GM13977 (cell line): ENCODE measurements at regions not wholly inside any gene's neighbourhood (a gene's known extent, or its start where the extent isn't known, plus 50 kb on each side); places are given as distances from the start of the nearest gene placed in this dataset.
"Not testable (repeated sequence)": the region's sequence is repeated elsewhere in the genome, so short reads cannot be mapped to it uniquely, and the experiment has no call there.

Experiments
- DNase-seq: peaks from one replicate; pipeline ENCODE4 v3.0.0; 2012; ENCODE audit warnings: low spot score
- CTCF ChIP-seq: IDR thresholded peaks from 2 replicates; pipeline ENCODE4 v1.5.1; 2012; ENCODE audit warnings: mild to moderate bottlenecking, control low read depth; ENCODE audit not compliant: insufficient read depth; ENCODE audit errors: extremely low read depth, missing control alignments
- in situ Hi-C: fragments of 300-500 bp; cut with MboI; formaldehyde crosslinking; loops from one replicate; pipeline ENCODE4 v1.12.0; 2022; ENCODE audit warnings: low sequenced_read_pairs, low pct_unique_long_range_greater_than_20kb, mixed read lengths, inconsistent platforms; ENCODE audit not compliant: unreplicated experiment

- no peak for TF ChIP-seq CTCF
- in situ Hi-C loops, result no loop called here
- DNase-seq, result no peak
Measured at GRCh38 chr13:48873587-48873986, 102.1 kb upstream of the FNDC3A start.

- no peak for DNase-seq
- no peak for TF ChIP-seq CTCF
- in situ Hi-C loops, result no loop called here
Measured at GRCh38 chr13:48874165-48874564, 101.5 kb upstream of the FNDC3A start.

GRCh38 chr13:48875047-48875446 lies 100.7 kb upstream of the FNDC3A start:
- no peak for DNase-seq
- in situ Hi-C loops, result no loop called here
- no peak for TF ChIP-seq CTCF

- no peak for DNase-seq
- in situ Hi-C loops, result no loop called here
- TF ChIP-seq CTCF, result no peak
Measured at GRCh38 chr13:48876289-48876688, 99.4 kb upstream of the FNDC3A start.

GRCh38 chr13:48879432-48879831 lies 96.3 kb upstream of the FNDC3A start:
- in situ Hi-C loops, result no loop called here
- no peak for TF ChIP-seq CTCF
- no peak for DNase-seq

- DNase-seq, result no peak
- TF ChIP-seq CTCF, result no peak
- in situ Hi-C loops, result no loop called here
Measured at GRCh38 chr13:48879854-48880253, 95.9 kb upstream of the FNDC3A start.

GRCh38 chr13:48883786-48884185 lies 91.9 kb upstream of the FNDC3A start:
- in situ Hi-C loops, DNase-seq: not testable (repeated sequence)
